ENCODE measurements at regions not wholly inside any gene's neighbourhood (a gene's known extent, or its start where the extent isn't known, plus 50 kb on each side); places are given as distances from the start of the nearest gene placed in this dataset.

DNA sequence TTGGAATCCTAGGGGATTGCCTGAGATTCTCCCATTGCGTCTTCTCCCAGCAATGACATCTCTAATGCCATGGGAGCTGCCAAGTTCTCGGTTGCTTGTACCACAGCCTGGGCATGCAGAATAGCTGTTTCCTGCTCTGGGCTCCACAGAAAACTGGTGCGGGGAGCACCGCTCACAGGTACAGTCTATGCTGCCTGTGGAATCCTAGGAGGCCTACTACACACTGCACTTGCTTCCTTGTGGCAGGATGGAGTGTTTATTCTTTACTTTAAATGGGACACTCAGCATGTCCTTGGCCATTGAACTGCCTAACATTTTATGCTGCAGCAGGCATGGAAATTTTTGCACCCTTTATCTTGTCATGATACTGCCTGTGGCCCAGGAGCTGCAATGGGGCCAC, 378.8 kb upstream of the SHH start:
- no peak for TF ChIP-seq CTCF (IDR thresholded peaks at IDR 0.05; ENCODE audit: insufficient read depth, low read depth, low read length)
- TF ChIP-seq EZH2 (IDR thresholded peaks at IDR 0.05; ENCODE audit: insufficient read depth, low read length) = no peak
